HG03432 (cell line): ENCODE measurements at regions not wholly inside any gene's neighbourhood (a gene's known extent, or its start where the extent isn't known, plus 50 kb on each side); places are given as distances from the start of the nearest gene placed in this dataset.
"Not testable (repeated sequence)": the region's sequence is repeated elsewhere in the genome, so short reads cannot be mapped to it uniquely, and the experiment has no call there.

ENCODE experiments used
- ATAC-seq: cut with Tn5 transposase; IDR thresholded peaks from one replicate; pipeline ENCODE4 v1.9.1; 2021; ENCODE audit warnings: mild to moderate bottlenecking, moderate library complexity; ENCODE audit not compliant: unreplicated experiment

- peak; percentile 87 for ATAC-seq
These were observed 145.5 kb upstream of the CTAGE1 start for GRCh38 chr18:22563164-22563583.

GRCh38 chr18:22564036-22564435, 146.3 kb upstream of the CTAGE1 start:
- no peak for ATAC-seq

DNA sequence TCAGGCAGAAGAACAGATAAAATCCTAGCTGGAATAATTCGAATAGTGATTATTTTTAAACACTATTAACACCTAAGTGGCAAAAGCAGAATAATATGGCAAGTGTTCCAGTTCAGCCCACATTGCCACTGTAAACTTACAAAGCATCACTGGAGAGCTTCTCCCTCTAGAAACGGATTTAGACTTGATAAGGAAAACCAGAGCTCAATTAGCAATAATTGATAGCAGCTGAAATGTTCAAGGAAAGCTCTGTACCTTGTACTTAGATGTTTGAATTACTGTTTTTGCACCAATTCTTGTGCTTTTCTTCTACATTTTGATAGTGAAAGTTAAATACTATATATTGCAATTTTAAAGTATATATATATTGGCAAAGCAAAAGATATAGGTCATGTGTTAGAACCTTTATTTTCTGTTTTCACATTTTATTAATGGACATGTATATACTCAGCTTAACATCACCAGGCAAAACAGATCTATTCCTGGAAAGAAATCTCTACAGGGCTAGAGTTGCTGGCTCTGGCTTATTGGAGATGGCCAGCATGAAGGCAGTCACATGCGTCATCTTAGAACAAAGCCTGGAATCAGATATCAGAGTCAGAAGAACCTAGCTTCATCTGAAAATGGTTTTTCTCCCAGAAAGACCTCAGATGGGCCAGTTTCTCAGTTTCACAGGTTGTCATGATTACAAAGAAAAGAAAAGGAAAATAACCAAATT, 149.1 kb upstream of the CTAGE1 start:
- no peak for ATAC-seq

DNA sequence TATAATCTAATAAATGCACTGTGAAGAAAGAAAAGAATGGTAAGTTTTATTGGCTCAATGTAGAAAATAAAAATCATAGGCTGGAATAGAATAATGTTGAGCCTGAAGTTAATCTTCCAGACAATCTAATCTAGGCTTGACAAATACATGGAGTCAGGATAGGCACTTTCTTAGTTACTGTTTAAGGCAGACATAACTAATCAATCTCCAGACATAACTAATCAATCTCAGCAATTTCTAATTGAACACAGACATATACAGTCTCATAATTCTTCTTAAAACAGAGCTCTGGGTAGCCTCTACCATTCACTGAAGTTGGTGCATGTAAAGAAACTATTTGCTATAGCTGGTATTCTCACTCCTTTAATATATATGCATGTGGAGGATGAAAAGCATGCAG, 150.1 kb upstream of the CTAGE1 start:
- no peak for ATAC-seq

GRCh38 chr18:22570492-22570891, 152.8 kb upstream of the CTAGE1 start:
- ATAC-seq, result no peak

DNA sequence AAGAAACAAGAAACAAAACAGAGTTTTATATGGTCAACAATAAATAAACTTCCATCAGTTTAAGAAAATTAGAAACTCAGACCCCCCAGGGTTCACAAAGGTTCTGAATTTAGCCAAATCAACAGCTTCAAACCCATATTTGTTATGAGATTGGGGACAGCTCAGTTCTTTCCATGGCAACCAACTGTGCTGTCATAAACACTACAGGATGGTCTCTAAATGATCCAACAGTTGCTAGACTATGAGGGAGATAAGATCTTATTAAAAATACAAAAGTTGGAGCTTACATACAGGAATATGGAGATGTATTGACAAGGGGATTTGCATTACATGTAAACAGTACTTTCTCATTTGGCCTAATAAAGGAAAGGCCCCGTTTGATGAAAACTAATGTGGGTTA, 154.6 kb upstream of the CTAGE1 start:
- ATAC-seq, result no peak

DNA sequence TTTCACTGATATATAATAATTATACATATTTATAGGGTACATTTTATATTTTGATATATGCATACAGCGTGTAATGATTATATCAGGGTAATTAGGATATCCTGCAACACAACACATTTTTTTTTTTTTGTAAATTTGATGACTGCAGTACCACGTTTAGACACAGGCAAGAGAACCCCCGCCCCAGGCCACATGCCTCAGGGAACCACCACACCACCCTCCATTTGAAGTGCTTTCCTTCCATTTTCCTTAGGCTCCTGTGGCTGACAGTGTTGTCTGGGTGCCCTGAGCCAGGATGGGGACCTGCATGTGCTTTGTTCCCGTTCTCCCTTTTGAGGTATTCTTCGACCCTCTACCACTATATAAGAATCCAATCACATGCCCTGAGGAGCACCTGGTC, 161.6 kb upstream of the CTAGE1 start:
- ATAC-seq, result no peak

DNA sequence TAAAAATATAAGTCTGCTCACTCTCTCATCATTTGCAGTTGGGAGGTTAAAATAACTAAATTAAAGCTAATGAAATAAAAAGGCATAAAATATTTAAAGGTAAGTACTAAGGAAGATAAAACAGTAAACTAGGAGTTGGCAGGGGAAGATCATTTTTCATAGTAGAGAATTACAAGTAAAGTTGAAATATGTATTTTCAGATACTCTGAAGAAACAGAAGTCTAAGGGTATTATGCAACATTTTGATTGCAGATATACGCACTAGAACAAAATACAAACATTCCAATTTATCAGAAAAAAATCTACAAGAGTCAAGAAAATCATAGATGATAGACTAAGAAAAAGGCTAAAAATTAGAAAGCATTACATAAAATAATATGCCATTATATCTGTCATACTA, 167.6 kb upstream of the CTAGE1 start:
- no peak for ATAC-seq

GRCh38 chr18:22585821-22586220, 168.1 kb upstream of the CTAGE1 start:
- ATAC-seq, result no peak

DNA sequence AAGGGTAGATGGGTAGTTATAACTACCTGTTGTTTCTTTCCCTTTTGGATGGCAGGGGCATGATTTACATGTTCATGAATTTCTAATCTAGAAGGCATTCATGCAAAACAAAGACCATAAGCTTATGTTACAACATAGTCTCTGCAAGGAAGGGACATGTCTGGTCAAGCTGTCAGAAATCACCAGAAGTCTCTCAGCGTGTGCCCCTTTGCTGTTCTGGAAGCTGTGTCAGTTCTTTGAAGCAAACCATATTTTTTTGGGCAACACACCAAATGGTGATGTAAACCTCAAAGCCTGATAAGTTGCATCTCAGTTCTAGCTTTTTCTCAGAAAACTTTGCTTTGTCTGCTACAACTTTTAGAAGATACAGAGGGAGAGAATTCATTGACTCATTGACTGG, 173.5 kb upstream of the CTAGE1 start:
- no peak for ATAC-seq

DNA sequence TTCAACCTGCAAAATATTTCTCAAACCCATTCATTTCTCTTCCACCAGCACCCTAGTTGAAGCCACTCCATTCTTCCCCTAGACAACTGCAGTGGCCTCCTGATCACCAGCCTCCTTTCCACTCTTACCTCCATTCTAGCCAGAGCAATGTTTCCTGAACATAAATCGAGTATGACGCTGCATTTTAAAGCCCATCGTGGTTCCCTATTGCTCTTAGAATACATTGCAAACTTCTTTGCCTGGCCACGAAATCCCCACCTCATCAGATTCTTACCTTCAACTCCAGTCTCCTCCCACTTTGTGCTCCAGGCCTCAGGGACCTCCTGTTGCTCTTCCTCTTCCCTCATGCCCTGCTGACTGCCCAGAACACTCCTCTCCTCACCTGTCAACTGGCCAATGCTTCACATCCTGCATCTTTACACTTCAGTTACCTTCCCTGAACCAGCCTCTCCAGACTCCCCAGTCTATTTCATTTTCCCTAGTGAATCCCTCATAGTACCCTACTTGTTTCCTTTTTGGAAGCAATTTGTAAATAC, 176.5 kb upstream of the CTAGE1 start:
- ATAC-seq, result no peak

GRCh38 chr18:22601481-22601880, 183.8 kb upstream of the CTAGE1 start:
- ATAC-seq, result no peak

GRCh38 chr18:22602456-22602855, 184.7 kb upstream of the CTAGE1 start:
- ATAC-seq, result not testable (repeated sequence)

GRCh38 chr18:22603902-22604301, 186.2 kb upstream of the CTAGE1 start:
- ATAC-seq, result no peak

- no peak for ATAC-seq
These were observed 186.8 kb upstream of the CTAGE1 start for GRCh38 chr18:22604390-22604985.

DNA sequence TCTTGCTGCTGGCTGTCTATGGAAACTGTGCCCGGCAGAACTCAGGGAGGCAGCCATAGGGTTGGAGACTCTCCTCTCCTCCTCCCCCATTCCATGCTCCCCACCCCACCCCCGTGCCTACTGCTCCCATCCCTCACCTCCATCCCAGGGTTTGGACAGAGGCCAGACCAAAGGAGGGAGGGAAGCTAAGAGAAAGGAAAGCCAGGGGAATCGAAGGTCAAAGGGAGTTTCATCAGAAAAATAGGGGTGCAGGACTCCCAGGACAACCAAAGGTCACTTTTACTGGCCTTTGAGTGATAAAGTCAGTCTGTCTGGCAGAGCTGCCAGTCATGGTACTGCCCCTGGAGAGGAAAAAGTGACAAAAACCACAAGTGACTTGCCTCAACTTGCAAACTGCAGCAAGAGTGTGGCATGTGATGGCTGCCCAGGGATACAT, 187.3 kb upstream of the CTAGE1 start:
- no peak for ATAC-seq

DNA sequence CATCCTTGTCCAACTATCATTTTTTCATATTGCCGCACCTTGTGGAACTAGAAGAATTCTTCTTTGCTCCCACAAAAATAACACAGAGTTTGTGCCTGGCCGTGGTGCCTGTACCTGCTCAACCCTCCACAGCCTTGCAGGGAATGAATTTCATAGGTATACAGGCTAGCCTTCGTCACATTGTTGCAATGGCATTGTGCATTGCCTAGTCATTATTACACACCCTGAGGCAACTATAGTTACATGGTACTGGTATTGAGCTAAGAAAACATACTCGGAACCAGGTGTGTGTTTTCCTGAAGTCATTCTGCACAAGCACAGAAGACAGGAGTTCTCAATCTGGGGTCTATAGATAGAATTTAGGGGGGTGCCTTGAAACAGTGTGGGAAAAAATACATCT, 188.0 kb upstream of the CTAGE1 start:
- ATAC-seq, result no peak

GRCh38 chr18:22606563-22607283, 189.0 kb upstream of the CTAGE1 start:
- ATAC-seq, result no peak

- no peak for ATAC-seq
These were observed 189.5 kb upstream of the CTAGE1 start for GRCh38 chr18:22607284-22607635.

DNA sequence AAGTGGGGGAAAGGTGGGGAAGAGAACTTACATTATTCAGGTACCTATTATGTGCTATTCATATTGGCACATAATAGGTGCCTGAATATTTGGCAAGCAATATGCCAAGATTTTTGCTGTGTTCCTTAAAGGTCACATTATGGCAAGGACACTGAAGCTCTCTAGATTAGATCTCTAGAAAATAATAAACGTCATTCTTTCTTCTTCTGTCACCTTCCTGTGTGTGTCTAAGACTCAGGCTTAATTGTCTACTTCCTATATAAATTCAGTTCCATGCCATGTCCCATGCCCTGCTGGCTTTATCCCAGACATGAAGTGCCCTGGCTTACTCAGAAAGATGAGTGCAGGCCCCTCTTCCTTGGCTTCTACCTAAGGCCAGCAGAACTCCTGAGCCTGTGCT, 191.1 kb upstream of the CTAGE1 start:
- no peak for ATAC-seq

GRCh38 chr18:22609642-22610041, 191.9 kb upstream of the CTAGE1 start:
- no peak for ATAC-seq
